ENCODE measurements at regions not wholly inside any gene's neighbourhood (a gene's known extent, or its start where the extent isn't known, plus 50 kb on each side); places are given as distances from the start of the nearest gene placed in this dataset.

DNA sequence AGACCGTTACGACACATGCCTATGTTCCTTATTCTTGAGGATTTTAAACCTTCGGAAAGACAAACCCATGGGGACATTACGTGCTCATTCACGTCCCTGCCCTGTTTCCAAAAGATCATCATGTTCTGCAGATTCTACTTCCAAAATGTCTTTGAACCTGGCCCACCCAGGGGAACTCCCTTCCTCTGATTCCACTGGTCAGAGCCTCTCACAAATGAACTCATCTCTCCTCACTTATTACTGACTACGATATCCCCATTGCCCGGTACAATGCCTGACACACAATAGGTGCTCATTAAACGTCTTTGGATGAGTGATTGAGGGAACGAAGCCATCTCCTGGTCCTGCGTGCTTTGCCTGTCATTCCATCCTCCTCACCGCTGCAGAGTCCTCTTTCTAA lies 168.3 kb upstream of the RNF32 start:
- no peak for TF ChIP-seq CTCF (IDR thresholded peaks at IDR 0.05; ENCODE audit: low read depth, low read length, missing control alignments)
- in situ Hi-C loops (cut with HindIII; ENCODE audit: low sequenced_read_pairs): no loop called here
- DNase-seq (ENCODE audit: low read depth): no peak
- H3K4me3 ChIP-seq (ENCODE audit: low read depth, low read length): no peak overlapping the region

GRCh38 chr7:156470399-156471320 lies 169.9 kb upstream of the RNF32 start:
- no peak overlapping the region for H3K4me3 ChIP-seq (ENCODE audit: low read depth, low read length)
- DNase-seq (ENCODE audit: low read depth): no peak
- in situ Hi-C loops (cut with HindIII; ENCODE audit: low sequenced_read_pairs): no loop called here
- no peak for TF ChIP-seq CTCF (IDR thresholded peaks at IDR 0.05; ENCODE audit: low read depth, low read length, missing control alignments)

DNA sequence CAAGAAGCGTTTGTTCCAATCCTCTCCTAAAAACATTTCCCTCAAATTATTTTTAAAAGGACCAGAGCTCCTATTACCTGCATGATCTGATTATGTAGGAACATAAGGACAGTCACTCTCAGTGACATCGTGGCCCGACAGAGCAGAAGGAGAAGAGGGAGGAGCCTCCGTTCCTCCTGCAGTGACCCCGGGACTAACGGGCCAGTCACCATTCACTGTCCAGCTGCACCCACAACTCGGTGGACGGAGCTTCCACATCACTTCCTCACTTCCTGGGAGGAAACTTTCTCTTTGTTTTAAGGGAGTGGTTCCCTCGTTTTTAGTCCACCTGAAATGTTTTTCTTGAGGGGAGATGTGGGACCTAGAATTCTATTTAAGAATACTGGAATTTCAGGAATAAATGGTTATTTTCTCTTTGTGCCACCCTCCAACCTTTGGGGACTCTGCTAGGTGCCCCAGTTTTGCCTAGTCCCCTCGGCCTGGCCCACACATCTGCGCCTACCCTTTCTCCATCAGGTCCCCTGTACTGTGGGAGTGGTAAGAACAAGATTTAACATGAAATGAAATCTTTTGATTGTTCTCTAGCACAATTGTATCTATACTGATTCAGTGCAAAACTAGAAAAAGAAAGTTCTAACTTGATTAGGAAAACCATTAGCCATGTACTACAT lies 173.5 kb upstream of the RNF32 start:
- TF ChIP-seq CTCF (IDR thresholded peaks at IDR 0.05; ENCODE audit: low read depth, low read length, missing control alignments): no peak
- in situ Hi-C loops (cut with HindIII; ENCODE audit: low sequenced_read_pairs): no loop called here
- DNase-seq (ENCODE audit: low read depth): no peak
- no peak overlapping the region for H3K4me3 ChIP-seq (ENCODE audit: low read depth, low read length)

DNA sequence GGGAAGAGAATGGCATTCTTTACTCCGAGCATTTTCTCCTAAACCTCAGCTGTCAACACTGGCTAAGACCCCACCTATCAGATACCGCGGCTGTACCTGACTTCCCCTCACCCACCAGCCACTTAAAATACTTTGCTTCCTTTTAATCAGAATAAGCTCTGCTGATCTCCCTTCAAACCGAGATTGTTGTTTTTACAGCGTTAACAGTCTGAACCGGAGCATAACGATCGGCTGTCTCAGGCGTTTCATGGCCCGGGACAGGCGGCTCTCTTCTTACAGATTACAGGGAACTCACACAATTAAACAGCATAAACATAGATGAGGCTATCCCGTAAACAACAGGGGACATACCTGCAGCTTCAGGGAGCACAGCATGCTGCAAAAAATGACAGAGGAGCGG lies 174.3 kb upstream of the RNF32 start:
- no peak overlapping the region for H3K4me3 ChIP-seq (ENCODE audit: low read depth, low read length)
- no peak for DNase-seq (ENCODE audit: low read depth)
- TF ChIP-seq CTCF (IDR thresholded peaks at IDR 0.05; ENCODE audit: low read depth, low read length, missing control alignments): no peak
- in situ Hi-C loops (cut with HindIII; ENCODE audit: low sequenced_read_pairs): no loop called here

- TF ChIP-seq CTCF (IDR thresholded peaks at IDR 0.05; ENCODE audit: low read depth, low read length, missing control alignments): no peak
- H3K4me3 ChIP-seq (ENCODE audit: low read depth, low read length): no peak overlapping the region
- in situ Hi-C loops (cut with HindIII; ENCODE audit: low sequenced_read_pairs): no loop called here
- no peak for DNase-seq (ENCODE audit: low read depth)
Measured at GRCh38 chr7:156465186-156465585, 175.4 kb upstream of the RNF32 start.

GRCh38 chr7:156464339-156464738 lies 176.2 kb upstream of the RNF32 start:
- in situ Hi-C loops (cut with HindIII; ENCODE audit: low sequenced_read_pairs): no loop called here
- DNase-seq (ENCODE audit: low read depth): no peak
- TF ChIP-seq CTCF (IDR thresholded peaks at IDR 0.05; ENCODE audit: low read depth, low read length, missing control alignments): no peak
- no peak overlapping the region for H3K4me3 ChIP-seq (ENCODE audit: low read depth, low read length)

Data from astrocyte of the cerebellum (primary cell).